Activated T-helper 17 cell treated with anti-CD3 and anti-CD28 coated beads, Interleukin-2, amount 50 U/mL, for 72 hours (primary cell): ENCODE measurements at regions not wholly inside any gene's neighbourhood (a gene's known extent, or its start where the extent isn't known, plus 50 kb on each side); places are given as distances from the start of the nearest gene placed in this dataset.

Experiments
- ATAC-seq: fragments of 150-1000 bp; cut with Tn5 transposase; replicated peaks from 2 replicates; pipeline ENCODE4 v1.10.0; 2021; ENCODE audit warnings: mild to moderate bottlenecking, moderate library complexity
- H3K27ac Mint-ChIP-seq: one replicate; pipeline ENCODE4 v1.8.0; 2022; ENCODE audit warnings: mixed read lengths
- H3K27me3 Mint-ChIP-seq: one replicate; pipeline ENCODE4 v1.8.0; 2022; ENCODE audit warnings: mixed read lengths
- H3K36me3 Mint-ChIP-seq: one replicate; pipeline ENCODE4 v1.8.0; 2022; ENCODE audit warnings: low read depth, mild to moderate bottlenecking, mixed read lengths
- H3K4me1 Mint-ChIP-seq: one replicate; pipeline ENCODE4 v1.8.0; 2022; ENCODE audit warnings: mixed read lengths
- H3K4me3 Mint-ChIP-seq: one replicate; pipeline ENCODE4 v1.8.0; 2022; ENCODE audit warnings: mild to moderate bottlenecking, mixed read lengths
- H3K9me3 Mint-ChIP-seq: one replicate; pipeline ENCODE4 v1.8.0; 2022; ENCODE audit warnings: mixed read lengths

DNA sequence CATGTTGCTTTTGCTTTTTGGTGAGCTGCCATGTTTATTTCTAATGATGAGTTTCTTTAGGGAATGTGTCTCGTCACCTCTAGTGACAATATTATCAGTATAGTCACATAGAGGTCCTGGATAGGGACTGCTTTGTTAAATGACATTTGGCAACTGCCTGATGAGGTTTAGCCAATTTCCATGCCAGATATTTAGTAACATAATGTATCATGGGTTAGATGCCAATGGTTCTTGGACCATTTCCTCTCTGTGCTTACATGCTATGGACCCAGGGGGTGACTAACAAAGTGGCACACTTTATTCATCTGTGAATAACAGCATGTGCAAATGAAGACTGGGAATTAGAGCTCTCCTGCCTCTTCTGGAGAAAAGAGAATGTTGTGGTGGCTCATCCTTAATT, 56.2 kb upstream of the RAB27B start:
- H3K9me3 Mint-ChIP-seq: no peaks in the 10 kb centered on the region
- no peaks in the 10 kb centered on the region for H3K27me3 Mint-ChIP-seq
- H3K4me3 Mint-ChIP-seq: no peak overlapping the region
- H3K27ac Mint-ChIP-seq: no peak overlapping the region
- no peak for ATAC-seq
- H3K4me1 Mint-ChIP-seq: peaks cover 3% of the 10 kb centered on the region
- no peaks in the 10 kb centered on the region for H3K36me3 Mint-ChIP-seq

GRCh38 chr18:54774423-54774822, 53.9 kb upstream of the RAB27B start:
- Mint-ChIP-seq H3K4me1 (peaks cover 3% of the 10 kb centered on the region), H3K4me3 (no peak overlapping the region), H3K9me3 (no peaks in the 10 kb centered on the region), H3K27me3 (no peaks in the 10 kb centered on the region), H3K27ac (peak overlapping the region; percentile 16), H3K36me3 (no peaks in the 10 kb centered on the region)
- no peak for ATAC-seq

DNA sequence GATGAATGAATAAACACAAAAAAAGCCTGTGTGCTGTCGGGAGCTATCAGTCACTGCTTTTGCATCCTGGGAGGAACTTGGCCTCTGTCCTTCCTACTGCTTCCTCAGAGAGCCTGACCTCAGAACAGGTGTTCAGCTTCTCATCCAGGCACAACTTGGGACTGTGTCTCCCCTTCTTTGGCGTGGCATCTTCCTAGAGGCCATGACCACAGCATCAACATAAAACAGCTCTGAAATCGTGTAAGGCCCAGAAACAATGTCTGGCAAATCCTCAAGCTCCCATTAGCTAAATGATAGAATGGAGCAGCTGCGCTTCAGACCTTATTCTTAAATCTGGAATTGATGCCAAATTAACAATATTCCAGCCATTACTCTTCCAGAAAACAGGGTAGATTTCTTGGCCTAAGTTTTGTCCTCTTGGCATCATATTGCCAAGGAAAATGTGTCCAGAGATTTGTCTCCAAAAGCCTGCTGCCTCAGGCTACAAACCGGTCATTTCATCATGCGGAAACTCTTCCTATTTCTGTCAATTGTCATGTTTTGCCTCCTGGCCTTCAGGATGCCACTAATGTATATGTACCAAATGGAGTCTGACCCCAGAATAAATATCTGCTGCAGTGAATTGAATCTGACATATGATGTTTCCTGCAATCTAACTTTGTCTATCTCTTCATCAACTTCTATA, 53.2 kb upstream of the RAB27B start:
- H3K27ac Mint-ChIP-seq: peak overlapping the region; percentile 85
- H3K9me3 Mint-ChIP-seq: no peaks in the 10 kb centered on the region
- no peaks in the 10 kb centered on the region for H3K36me3 Mint-ChIP-seq
- no peaks in the 10 kb centered on the region for H3K27me3 Mint-ChIP-seq
- ATAC-seq: no peak
- no peak overlapping the region for H3K4me3 Mint-ChIP-seq
- peaks cover 3% of the 10 kb centered on the region for H3K4me1 Mint-ChIP-seq

- ATAC-seq: no peak
- H3K27ac Mint-ChIP-seq: peak overlapping the region; percentile 85
- peaks cover 3% of the 10 kb centered on the region for H3K4me1 Mint-ChIP-seq
- no peak overlapping the region for H3K4me3 Mint-ChIP-seq
- no peaks in the 10 kb centered on the region for H3K36me3 Mint-ChIP-seq
- no peaks in the 10 kb centered on the region for H3K9me3 Mint-ChIP-seq
- no peaks in the 10 kb centered on the region for H3K27me3 Mint-ChIP-seq
These were observed 52.6 kb upstream of the RAB27B start for GRCh38 chr18:54775686-54776085.

DNA sequence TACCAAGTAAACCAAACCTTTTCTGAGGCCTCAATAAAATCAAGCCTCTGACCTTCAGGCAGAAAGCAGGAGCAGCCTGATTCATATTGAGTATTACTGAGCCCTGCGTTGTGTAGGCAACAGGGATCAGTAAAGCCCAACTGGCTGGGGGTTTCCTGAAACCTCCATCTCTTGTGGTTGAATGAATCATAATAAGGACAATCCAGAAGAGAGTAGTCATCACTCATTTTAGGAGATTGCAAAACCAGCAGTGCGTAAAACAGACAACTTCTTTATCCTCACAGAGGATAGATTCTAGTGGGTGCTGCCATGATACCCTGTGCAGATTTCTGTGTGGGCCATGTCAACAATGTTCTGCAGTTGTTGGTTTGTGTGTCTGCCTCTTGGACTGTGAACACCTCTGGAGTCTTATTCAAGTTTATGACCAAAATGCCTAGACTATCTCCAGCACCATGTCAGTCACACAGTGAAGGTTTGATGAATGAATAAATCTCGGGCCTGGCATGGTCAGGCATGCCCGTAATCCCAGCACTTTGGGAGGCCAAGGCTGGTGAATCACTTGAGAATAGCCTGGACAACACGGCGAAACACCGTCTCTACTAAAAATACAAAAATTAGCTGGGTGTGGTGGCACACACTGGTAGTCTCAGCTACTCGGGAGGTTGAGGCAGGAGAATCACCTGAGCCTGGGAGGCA, 51.8 kb upstream of the RAB27B start:
- H3K9me3 Mint-ChIP-seq: no peaks in the 10 kb centered on the region
- peak; percentile 98 for ATAC-seq
- no peak overlapping the region for H3K4me3 Mint-ChIP-seq
- no peaks in the 10 kb centered on the region for H3K27me3 Mint-ChIP-seq
- no peaks in the 10 kb centered on the region for H3K36me3 Mint-ChIP-seq
- H3K4me1 Mint-ChIP-seq: peaks cover 3% of the 10 kb centered on the region
- H3K27ac Mint-ChIP-seq: peak overlapping the region; percentile 85

DNA sequence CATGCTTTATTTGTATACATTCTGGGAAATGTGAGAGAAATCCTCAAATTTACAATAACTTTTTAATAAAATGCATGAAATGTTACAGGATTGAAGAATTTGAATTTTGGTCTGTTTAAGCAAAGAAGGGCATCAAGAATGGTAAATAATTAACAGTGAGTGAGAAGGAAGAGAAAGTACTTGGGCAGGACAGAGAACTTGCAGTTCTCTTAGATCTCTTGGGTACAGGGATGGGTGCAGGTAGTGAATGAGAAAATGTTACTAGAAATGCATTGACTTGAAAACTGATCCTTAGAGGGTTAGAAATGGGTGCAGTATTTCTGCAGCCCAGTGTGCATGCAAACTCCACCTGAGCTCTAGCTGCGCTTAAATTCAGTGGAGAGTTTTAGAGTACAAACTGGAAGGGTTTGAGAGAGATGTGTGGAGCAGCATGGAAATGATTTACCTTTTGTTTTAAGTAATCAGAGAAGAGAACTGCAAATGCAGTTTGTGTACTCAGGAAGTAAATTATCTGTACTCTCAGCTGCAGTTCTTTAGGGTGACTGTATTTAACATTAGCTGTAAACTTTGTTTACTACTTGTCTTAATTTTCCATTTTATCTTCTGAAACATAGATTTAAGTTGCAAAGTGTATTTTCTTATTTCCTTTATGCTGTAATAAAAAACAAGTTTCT, 51.0 kb upstream of the RAB27B start:
- no peaks in the 10 kb centered on the region for H3K36me3 Mint-ChIP-seq
- H3K4me1 Mint-ChIP-seq: peaks cover 3% of the 10 kb centered on the region
- H3K27me3 Mint-ChIP-seq: no peaks in the 10 kb centered on the region
- no peak overlapping the region for H3K4me3 Mint-ChIP-seq
- no peaks in the 10 kb centered on the region for H3K9me3 Mint-ChIP-seq
- H3K27ac Mint-ChIP-seq: no peak overlapping the region
- no peak for ATAC-seq

GRCh38 chr18:54777989-54778388, 50.3 kb upstream of the RAB27B start:
- Mint-ChIP-seq H3K4me1 (peaks cover 3% of the 10 kb centered on the region), H3K4me3 (no peak overlapping the region), H3K36me3 (no peaks in the 10 kb centered on the region), H3K9me3 (no peaks in the 10 kb centered on the region), H3K27ac (no peak overlapping the region), H3K27me3 (no peaks in the 10 kb centered on the region)
- no peak for ATAC-seq
